Spleen (tissue), 7 donors: ENCODE measurements at regions not wholly inside any gene's neighbourhood (a gene's known extent, or its start where the extent isn't known, plus 50 kb on each side); places are given as distances from the start of the nearest gene placed in this dataset.

Experiments
- POLR2A ChIP-seq, 3 donors: fragments of 450-650 bp; IDR thresholded peaks; one replicate each; pipeline ENCODE4 v1.5.1; 2017; ENCODE audit warnings: antibody characterized with exemption in 3 of 3, mild to moderate bottlenecking in 1 of 3
- POLR2AphosphoS5 ChIP-seq, 3 donors: sonication (generic); formaldehyde crosslinking; IDR thresholded peaks; one replicate each; pipeline ENCODE4 v1.5.1; 2017; ENCODE audit warnings: antibody characterized with exemption in 3 of 3
- TF ChIP-seq, protein P1 (sequence below), 11 experiments: fragments of 200-600 bp in 7 of 11; fragments of 450-650 bp in 4 of 11; sonication (generic) in 4 of 11; IDR thresholded peaks in 8 of 11; conservative IDR thresholded peaks in 3 of 11; 1 replicate in 7 of 11; 2 replicates in 4 of 11; pipeline versions ENCODE4 v1.4.0 to v1.8.0; 2016 to 2021; ENCODE audit warnings: antibody characterized with exemption in 11 of 11, inconsistent platforms in 4 of 11, mild to moderate bottlenecking in 1 of 11
- donor health status: DM: no; HTN: no; CAD: no; lungs with moderate emphysema.
- donor health status: DM: no; HTN: no; CAD: no.
- donor health status: DM: no; HTN: no; CAD: no.

DNA sequence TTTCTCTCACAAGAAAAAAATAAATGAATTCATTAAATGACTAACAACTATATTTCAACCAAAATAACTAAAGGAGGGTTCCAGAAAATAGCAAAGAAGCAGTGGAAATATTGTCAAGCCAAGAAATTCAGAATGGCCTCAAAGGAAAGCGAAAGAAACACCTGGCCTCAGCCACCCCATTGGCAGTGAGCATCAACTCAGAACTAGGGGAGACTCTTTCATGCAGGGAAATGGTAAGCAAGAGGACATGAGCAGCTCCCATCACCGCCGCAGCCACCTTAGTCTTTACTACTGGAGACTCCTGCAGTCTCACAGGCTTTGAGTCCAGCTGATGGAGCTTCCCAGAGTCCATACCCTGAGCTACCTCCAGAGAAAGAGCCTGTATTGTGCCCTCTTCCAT lies 343.9 kb upstream of the GRAMD2B start:
- TF ChIP-seq, protein P1, sequence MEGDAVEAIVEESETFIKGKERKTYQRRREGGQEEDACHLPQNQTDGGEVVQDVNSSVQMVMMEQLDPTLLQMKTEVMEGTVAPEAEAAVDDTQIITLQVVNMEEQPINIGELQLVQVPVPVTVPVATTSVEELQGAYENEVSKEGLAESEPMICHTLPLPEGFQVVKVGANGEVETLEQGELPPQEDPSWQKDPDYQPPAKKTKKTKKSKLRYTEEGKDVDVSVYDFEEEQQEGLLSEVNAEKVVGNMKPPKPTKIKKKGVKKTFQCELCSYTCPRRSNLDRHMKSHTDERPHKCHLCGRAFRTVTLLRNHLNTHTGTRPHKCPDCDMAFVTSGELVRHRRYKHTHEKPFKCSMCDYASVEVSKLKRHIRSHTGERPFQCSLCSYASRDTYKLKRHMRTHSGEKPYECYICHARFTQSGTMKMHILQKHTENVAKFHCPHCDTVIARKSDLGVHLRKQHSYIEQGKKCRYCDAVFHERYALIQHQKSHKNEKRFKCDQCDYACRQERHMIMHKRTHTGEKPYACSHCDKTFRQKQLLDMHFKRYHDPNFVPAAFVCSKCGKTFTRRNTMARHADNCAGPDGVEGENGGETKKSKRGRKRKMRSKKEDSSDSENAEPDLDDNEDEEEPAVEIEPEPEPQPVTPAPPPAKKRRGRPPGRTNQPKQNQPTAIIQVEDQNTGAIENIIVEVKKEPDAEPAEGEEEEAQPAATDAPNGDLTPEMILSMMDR (IDR thresholded peaks at IDR 0.05 in 8 of 11, conservative IDR thresholded peaks at IDR 0.05 in 3 of 11): no peak
- no peak for TF ChIP-seq POLR2AphosphoS5 (IDR thresholded peaks at IDR 0.05)
- no peak for TF ChIP-seq POLR2A (IDR thresholded peaks at IDR 0.05)
